ENCODE measurements at regions not wholly inside any gene's neighbourhood (a gene's known extent, or its start where the extent isn't known, plus 50 kb on each side); places are given as distances from the start of the nearest gene placed in this dataset.

DNA sequence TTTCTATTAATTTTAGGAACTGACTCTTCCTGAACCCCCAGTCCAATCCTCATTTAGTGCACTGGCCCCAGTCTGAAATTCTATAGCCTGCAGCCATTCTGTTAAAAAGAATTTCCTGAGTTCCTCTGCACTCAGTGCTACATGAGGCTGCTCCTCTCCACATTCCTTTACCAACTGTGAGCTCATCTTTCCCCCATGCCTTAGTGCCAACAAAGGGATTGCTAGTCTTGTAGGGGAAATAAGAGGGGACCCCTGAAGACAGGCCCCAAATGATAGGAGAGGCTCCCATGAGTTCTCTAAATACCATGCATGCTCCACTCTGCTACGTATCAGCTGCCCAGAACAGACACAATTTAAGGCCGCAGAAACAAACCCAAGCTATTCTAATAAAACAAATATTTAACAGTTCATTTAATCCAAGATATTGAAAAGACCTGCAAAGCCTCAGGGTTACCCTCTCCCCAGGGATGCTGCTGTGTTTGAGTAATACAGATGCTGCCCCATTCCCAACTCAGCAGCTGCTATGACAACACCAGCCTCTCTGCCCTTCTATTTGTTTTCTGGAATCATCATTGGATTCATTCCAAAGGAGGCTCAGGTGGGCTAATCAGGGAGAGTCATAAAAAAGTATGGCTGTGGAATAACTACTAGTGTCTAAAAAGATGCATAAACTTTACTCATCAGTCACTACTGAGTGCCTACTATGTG lies 228.5 kb downstream of the TOX3 start:
- Mint-ChIP-seq H3K27ac (no peak overlapping the region), H3K36me3 (no peaks in the 10 kb centered on the region), H3K9me3 (peaks cover 14% of the 10 kb centered on the region in 2 donors), H3K27me3 (ENCODE audit: low read depth in 2 of 2) (no peaks in the 10 kb centered on the region), H3K4me3 (no peak overlapping the region), H3K4me1 (no peaks in the 10 kb centered on the region)
- 97% methylated on average over 2 of the region's 2 CpGs for WGBS (ENCODE audit: insufficient coverage)
- TF ChIP-seq, protein P1, sequence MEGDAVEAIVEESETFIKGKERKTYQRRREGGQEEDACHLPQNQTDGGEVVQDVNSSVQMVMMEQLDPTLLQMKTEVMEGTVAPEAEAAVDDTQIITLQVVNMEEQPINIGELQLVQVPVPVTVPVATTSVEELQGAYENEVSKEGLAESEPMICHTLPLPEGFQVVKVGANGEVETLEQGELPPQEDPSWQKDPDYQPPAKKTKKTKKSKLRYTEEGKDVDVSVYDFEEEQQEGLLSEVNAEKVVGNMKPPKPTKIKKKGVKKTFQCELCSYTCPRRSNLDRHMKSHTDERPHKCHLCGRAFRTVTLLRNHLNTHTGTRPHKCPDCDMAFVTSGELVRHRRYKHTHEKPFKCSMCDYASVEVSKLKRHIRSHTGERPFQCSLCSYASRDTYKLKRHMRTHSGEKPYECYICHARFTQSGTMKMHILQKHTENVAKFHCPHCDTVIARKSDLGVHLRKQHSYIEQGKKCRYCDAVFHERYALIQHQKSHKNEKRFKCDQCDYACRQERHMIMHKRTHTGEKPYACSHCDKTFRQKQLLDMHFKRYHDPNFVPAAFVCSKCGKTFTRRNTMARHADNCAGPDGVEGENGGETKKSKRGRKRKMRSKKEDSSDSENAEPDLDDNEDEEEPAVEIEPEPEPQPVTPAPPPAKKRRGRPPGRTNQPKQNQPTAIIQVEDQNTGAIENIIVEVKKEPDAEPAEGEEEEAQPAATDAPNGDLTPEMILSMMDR (IDR thresholded peaks at IDR 0.05), result no peak
- no peaks in the 10 kb centered on the region for H3K9me3 ChIP-seq (ENCODE audit: control insufficient read depth, insufficient read depth, low read length)
- no peaks in the 10 kb centered on the region for H3K36me3 ChIP-seq (ENCODE audit: control insufficient read depth, insufficient read depth, low read length)
- no peaks in the 10 kb centered on the region for H3K4me1 ChIP-seq (ENCODE audit: control insufficient read depth, insufficient read depth, low read length)
- no peak overlapping the region for H3K4me3 ChIP-seq (ENCODE audit: low read length)
- intact Hi-C loops (cut with micrococcal nuclease), result no loop called here
- no peak overlapping the region for H3K27ac ChIP-seq (ENCODE audit: low read length)
- ATAC-seq (no peak), DNase-seq (no peak)
- no peaks in the 10 kb centered on the region for H3K27me3 ChIP-seq (ENCODE audit: control insufficient read depth, insufficient read depth, low read length)

DNA sequence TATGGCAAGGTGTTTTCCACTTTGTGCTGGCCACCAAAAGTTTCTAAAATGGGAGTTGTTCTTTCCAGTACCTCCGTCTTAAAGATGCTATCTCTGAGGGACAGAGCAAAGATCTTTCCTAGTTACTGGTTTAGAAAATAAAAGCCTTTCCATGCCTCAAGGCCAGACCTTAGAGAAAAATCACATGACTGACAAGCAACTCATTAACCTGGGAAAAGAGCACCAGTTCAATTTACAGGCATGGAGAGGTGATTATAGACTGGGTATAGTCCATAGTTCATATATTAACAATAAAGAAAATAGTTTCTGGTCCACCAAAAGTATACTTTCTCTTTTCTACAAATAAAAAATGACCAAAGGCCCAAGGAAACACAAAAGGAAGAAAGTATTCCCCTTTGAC lies 230.7 kb downstream of the TOX3 start:
- H3K9me3 ChIP-seq (ENCODE audit: control insufficient read depth, insufficient read depth, low read length), result no peaks in the 10 kb centered on the region
- no peaks in the 10 kb centered on the region for H3K36me3 ChIP-seq (ENCODE audit: control insufficient read depth, insufficient read depth, low read length)
- no peaks in the 10 kb centered on the region for H3K27me3 ChIP-seq (ENCODE audit: control insufficient read depth, insufficient read depth, low read length)
- Mint-ChIP-seq H3K4me1 (no peaks in the 10 kb centered on the region), H3K4me3 (no peak overlapping the region), H3K27me3 (ENCODE audit: low read depth in 2 of 2) (no peaks in the 10 kb centered on the region), H3K9me3 (peaks cover 11 to 13% of the 10 kb centered on the region in 2 donors), H3K27ac (no peak overlapping the region), H3K36me3 (no peaks in the 10 kb centered on the region)
- 88% methylated on average over 1 of the region's 1 CpG for WGBS (ENCODE audit: insufficient coverage)
- no peak for ATAC-seq
- TF ChIP-seq, protein P1 (IDR thresholded peaks at IDR 0.05), result no peak
- intact Hi-C loops (cut with micrococcal nuclease), result no loop called here
- no peak overlapping the region for H3K27ac ChIP-seq (ENCODE audit: low read length)
- H3K4me1 ChIP-seq (ENCODE audit: control insufficient read depth, insufficient read depth, low read length), result no peaks in the 10 kb centered on the region
- DNase-seq, result no peak
- H3K4me3 ChIP-seq (ENCODE audit: low read length), result no peak overlapping the region

DNA sequence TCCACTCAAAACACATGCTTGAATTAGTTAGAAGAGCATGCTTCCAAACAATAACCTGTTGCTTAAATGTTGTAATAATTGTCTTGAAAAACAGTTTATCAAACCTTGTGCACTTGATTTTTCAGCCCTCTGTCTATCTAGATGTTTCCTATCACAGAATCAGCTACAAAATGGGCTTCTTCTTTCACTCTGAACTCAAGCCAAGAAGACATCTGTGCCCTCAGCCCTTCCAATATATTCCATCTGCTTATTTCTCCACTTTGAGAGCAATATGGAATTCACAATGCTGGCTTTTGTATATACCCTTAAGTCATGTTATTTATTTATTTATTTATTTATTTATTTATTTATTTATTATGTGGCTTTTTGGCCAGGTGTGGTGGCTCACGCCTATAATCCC lies 234.2 kb downstream of the TOX3 start:
- H3K9me3 ChIP-seq (ENCODE audit: control insufficient read depth, insufficient read depth, low read length), result peaks cover 2% of the 10 kb centered on the region
- H3K27ac Mint-ChIP-seq, result no peak overlapping the region
- no peak for ATAC-seq
- no peak for DNase-seq
- H3K36me3 ChIP-seq (ENCODE audit: control insufficient read depth, insufficient read depth, low read length), result no peaks in the 10 kb centered on the region
- TF ChIP-seq, protein P1 (IDR thresholded peaks at IDR 0.05), result no peak
- no peaks in the 10 kb centered on the region for H3K4me1 ChIP-seq (ENCODE audit: control insufficient read depth, insufficient read depth, low read length)
- H3K4me3 Mint-ChIP-seq, result no peak overlapping the region
- no peak overlapping the region for H3K4me3 ChIP-seq (ENCODE audit: low read length)
- peaks cover 13 to 18% of the 10 kb centered on the region in 2 donors for H3K9me3 Mint-ChIP-seq
- no peaks in the 10 kb centered on the region for H3K27me3 ChIP-seq (ENCODE audit: control insufficient read depth, insufficient read depth, low read length)
- H3K27me3 Mint-ChIP-seq (ENCODE audit: low read depth in 2 of 2), result no peaks in the 10 kb centered on the region
- H3K36me3 Mint-ChIP-seq, result no peaks in the 10 kb centered on the region
- H3K27ac ChIP-seq (ENCODE audit: low read length), result no peak overlapping the region
- H3K4me1 Mint-ChIP-seq, result no peaks in the 10 kb centered on the region
- intact Hi-C loops (cut with micrococcal nuclease), result no loop called here
- WGBS (ENCODE audit: insufficient coverage), result no CpG with 5 or more reads among the region's 1 CpG
